ENCODE measurements at regions not wholly inside any gene's neighbourhood (a gene's known extent, or its start where the extent isn't known, plus 50 kb on each side); places are given as distances from the start of the nearest gene placed in this dataset.

DNA sequence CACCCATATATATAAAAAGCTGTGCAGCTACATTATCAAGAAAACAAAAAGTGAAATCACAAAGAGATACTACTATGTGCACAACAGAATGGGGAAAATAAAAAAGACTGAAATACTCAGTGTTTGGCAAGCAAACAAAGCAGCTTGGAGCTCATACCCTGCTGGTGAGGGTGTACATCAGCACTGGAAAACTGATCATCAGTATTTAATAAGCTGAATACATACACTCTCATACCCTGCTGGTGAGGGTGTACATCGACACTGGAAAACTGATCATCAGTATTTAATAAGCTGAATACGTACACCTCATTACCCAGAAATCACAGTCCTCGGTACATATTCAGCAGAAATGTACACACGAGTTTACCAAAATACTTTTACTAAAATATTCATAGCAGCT, 220.8 kb downstream of the SPP2 start:
- TF ChIP-seq, protein P1, sequence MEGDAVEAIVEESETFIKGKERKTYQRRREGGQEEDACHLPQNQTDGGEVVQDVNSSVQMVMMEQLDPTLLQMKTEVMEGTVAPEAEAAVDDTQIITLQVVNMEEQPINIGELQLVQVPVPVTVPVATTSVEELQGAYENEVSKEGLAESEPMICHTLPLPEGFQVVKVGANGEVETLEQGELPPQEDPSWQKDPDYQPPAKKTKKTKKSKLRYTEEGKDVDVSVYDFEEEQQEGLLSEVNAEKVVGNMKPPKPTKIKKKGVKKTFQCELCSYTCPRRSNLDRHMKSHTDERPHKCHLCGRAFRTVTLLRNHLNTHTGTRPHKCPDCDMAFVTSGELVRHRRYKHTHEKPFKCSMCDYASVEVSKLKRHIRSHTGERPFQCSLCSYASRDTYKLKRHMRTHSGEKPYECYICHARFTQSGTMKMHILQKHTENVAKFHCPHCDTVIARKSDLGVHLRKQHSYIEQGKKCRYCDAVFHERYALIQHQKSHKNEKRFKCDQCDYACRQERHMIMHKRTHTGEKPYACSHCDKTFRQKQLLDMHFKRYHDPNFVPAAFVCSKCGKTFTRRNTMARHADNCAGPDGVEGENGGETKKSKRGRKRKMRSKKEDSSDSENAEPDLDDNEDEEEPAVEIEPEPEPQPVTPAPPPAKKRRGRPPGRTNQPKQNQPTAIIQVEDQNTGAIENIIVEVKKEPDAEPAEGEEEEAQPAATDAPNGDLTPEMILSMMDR (optimal IDR thresholded peaks at IDR 0.05 in 1 of 3, IDR thresholded peaks at IDR 0.05 in 1 of 3, conservative IDR thresholded peaks at IDR 0.05 in 1 of 3; ENCODE audit: extremely low read depth in 1 of 3, insufficient read depth in 2 of 3, low read length in 3 of 3): no peak
- TF ChIP-seq EZH2 (IDR thresholded peaks at IDR 0.05; ENCODE audit: low read length): no peak

Measured in keratinocyte (primary cell).